C4-2B (cell line): ENCODE measurements at regions not wholly inside any gene's neighbourhood (a gene's known extent, or its start where the extent isn't known, plus 50 kb on each side); places are given as distances from the start of the nearest gene placed in this dataset.

Experiments used
- ZFX ChIP-seq: fragments of 450-650 bp; IDR thresholded peaks from 2 replicates; pipeline ENCODE4 v1.6.1; 2017
- TF ChIP-seq, protein P1 (sequence below): fragments of 450-650 bp; conservative IDR thresholded peaks from 2 replicates; pipeline ENCODE4 v1.5.1; 2017; ENCODE audit warnings: mild to moderate bottlenecking

DNA sequence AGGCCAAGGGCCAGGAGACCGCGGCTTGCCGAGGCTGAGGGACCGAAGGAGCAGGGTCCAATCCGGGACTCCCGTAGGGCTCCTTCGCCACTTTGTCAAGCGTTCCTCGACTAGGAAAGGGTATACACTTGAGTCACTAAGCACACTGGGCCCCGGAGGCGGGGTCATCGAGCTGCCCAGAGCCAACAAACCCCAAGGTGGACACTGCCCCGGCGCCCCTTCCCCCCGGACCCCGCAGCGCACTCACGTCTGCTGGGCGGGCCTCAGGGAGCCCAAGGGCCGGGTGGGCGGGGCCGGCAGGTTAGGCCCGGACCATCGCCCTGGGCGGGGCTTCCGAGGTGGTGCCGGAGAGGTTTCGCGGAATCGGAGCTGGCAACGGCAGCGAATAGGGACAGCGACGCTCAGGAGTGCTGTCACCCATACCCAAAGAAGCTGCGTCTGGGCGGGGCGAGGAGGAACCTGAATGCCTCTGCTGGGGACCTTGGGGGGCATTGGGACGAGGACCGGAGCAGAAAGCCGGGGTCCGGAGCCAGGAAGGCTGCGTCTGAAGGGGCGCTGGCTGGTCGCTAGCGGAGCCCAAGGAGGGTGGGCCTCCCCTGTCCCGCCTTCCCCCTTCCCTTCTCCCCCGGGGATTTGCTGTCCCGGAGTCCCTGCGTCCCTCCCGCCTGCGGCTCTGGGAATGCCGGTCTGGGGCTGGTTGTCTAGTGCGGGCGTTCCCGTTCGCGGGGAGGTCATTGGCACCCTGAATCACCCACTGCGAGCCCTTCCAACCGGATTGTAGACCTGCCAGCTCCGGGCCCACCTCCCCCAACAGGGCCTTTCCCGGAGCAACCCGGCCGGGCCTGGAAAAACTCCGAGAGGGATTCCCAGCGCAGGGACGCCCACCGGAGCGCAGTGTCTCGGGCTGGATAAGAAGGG is 118.2 kb upstream of the SMURF2 start:
- TF ChIP-seq, protein P1, sequence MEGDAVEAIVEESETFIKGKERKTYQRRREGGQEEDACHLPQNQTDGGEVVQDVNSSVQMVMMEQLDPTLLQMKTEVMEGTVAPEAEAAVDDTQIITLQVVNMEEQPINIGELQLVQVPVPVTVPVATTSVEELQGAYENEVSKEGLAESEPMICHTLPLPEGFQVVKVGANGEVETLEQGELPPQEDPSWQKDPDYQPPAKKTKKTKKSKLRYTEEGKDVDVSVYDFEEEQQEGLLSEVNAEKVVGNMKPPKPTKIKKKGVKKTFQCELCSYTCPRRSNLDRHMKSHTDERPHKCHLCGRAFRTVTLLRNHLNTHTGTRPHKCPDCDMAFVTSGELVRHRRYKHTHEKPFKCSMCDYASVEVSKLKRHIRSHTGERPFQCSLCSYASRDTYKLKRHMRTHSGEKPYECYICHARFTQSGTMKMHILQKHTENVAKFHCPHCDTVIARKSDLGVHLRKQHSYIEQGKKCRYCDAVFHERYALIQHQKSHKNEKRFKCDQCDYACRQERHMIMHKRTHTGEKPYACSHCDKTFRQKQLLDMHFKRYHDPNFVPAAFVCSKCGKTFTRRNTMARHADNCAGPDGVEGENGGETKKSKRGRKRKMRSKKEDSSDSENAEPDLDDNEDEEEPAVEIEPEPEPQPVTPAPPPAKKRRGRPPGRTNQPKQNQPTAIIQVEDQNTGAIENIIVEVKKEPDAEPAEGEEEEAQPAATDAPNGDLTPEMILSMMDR: no peak
- TF ChIP-seq ZFX: no peak
